GM21723 (cell line): ENCODE measurements at regions not wholly inside any gene's neighbourhood (a gene's known extent, or its start where the extent isn't known, plus 50 kb on each side); places are given as distances from the start of the nearest gene placed in this dataset.
"Not testable (repeated sequence)": the region's sequence is repeated elsewhere in the genome, so short reads cannot be mapped to it uniquely, and the experiment has no call there.

Experiments
- ATAC-seq: cut with Tn5 transposase; IDR thresholded peaks from one replicate; pipeline ENCODE4 v1.9.1; 2021; ENCODE audit warnings: mild to moderate bottlenecking, moderate library complexity; ENCODE audit not compliant: unreplicated experiment

- ATAC-seq: no peak
Measured at GRCh38 chr1:232364654-232365382, 265.1 kb downstream of the SIPA1L2 start.

GRCh38 chr1:232363008-232363407, 266.9 kb downstream of the SIPA1L2 start:
- ATAC-seq: no peak

GRCh38 chr1:232357416-232357815, 272.5 kb downstream of the SIPA1L2 start:
- ATAC-seq: no peak

GRCh38 chr1:232355162-232356006, 274.5 kb downstream of the SIPA1L2 start:
- ATAC-seq: no peak

- no peak for ATAC-seq
Measured at GRCh38 chr1:232353001-232353400, 276.9 kb downstream of the SIPA1L2 start.

- no peak for ATAC-seq
Measured at GRCh38 chr1:232352366-232352765, 277.6 kb downstream of the SIPA1L2 start.

- ATAC-seq: no peak
Measured at GRCh38 chr1:232351335-232351734, 278.6 kb downstream of the SIPA1L2 start.

GRCh38 chr1:232346844-232347243, 283.1 kb downstream of the SIPA1L2 start:
- no peak for ATAC-seq

GRCh38 chr1:232344791-232345399, 285.0 kb downstream of the SIPA1L2 start:
- no peak for ATAC-seq

GRCh38 chr1:232344186-232344585, 285.7 kb downstream of the SIPA1L2 start:
- ATAC-seq: not testable (repeated sequence)

GRCh38 chr1:232340446-232340845, 289.5 kb downstream of the SIPA1L2 start:
- no peak for ATAC-seq

- no peak for ATAC-seq
Measured at GRCh38 chr1:232339073-232339472, 290.9 kb downstream of the SIPA1L2 start.

GRCh38 chr1:232335741-232336293, 294.1 kb downstream of the SIPA1L2 start:
- no peak for ATAC-seq

GRCh38 chr1:232335261-232335660, 294.7 kb downstream of the SIPA1L2 start:
- no peak for ATAC-seq

GRCh38 chr1:232334811-232335210, 295.1 kb downstream of the SIPA1L2 start:
- no peak for ATAC-seq

GRCh38 chr1:232334246-232334645, 295.7 kb downstream of the SIPA1L2 start:
- no peak for ATAC-seq

GRCh38 chr1:232333419-232333767, 296.5 kb downstream of the SIPA1L2 start:
- ATAC-seq: no peak

GRCh38 chr1:232332710-232333418, 297.1 kb downstream of the SIPA1L2 start:
- ATAC-seq: not testable (repeated sequence)

- ATAC-seq: no peak
Measured at GRCh38 chr1:232329103-232329813, 300.7 kb downstream of the SIPA1L2 start.

GRCh38 chr1:232328486-232329102, 301.3 kb downstream of the SIPA1L2 start:
- no peak for ATAC-seq
